GM12865 (cell line): ENCODE measurements at regions not wholly inside any gene's neighbourhood (a gene's known extent, or its start where the extent isn't known, plus 50 kb on each side); places are given as distances from the start of the nearest gene placed in this dataset.

ENCODE experiments used
- DNase-seq: peaks from one replicate; pipeline ENCODE4 v3.0.0; 2010; ENCODE audit warnings: low read depth
- H3K4me3 ChIP-seq: 2 replicates; pipeline ENCODE4 v1.5.1; 2011; ENCODE audit warnings: mild to moderate bottlenecking, low read depth, low read length, control low read depth
- CTCF ChIP-seq: IDR thresholded peaks from 2 replicates; pipeline ENCODE4 v1.5.1; 2011; ENCODE audit warnings: low read length, control low read depth, low read depth, inconsistent platforms; ENCODE audit not compliant: insufficient read depth; ENCODE audit errors: missing control alignments

- TF ChIP-seq CTCF, result no peak
- DNase-seq, result no peak
- H3K4me3 ChIP-seq, result no peak overlapping the region
Observed at GRCh38 chr11:98180921-98181320, 839.8 kb upstream of the CNTN5 start.

GRCh38 chr11:98183034-98183433 lies 837.7 kb upstream of the CNTN5 start:
- H3K4me3 ChIP-seq, result no peak overlapping the region
- TF ChIP-seq CTCF, result no peak

GRCh38 chr11:98185245-98185644 lies 835.5 kb upstream of the CNTN5 start:
- H3K4me3 ChIP-seq, result no peak overlapping the region
- no peak for TF ChIP-seq CTCF
- no peak for DNase-seq

More at GRCh38 chr11:98183034-98183433, 837.7 kb upstream of the CNTN5 start:
- DNase-seq, result no peak

- DNase-seq, result no peak
Observed at GRCh38 chr11:98194611-98195010, 826.1 kb upstream of the CNTN5 start.

GRCh38 chr11:98195300-98195699 lies 825.4 kb upstream of the CNTN5 start:
- TF ChIP-seq CTCF, result no peak
- no peak overlapping the region for H3K4me3 ChIP-seq
- DNase-seq, result no peak

More at GRCh38 chr11:98194611-98195010, 826.1 kb upstream of the CNTN5 start:
- no peak overlapping the region for H3K4me3 ChIP-seq
- no peak for TF ChIP-seq CTCF

- no peak for TF ChIP-seq CTCF
- H3K4me3 ChIP-seq, result no peak overlapping the region
- no peak for DNase-seq
Observed at GRCh38 chr11:98207086-98207485, 813.7 kb upstream of the CNTN5 start.

GRCh38 chr11:98227278-98227677 lies 793.5 kb upstream of the CNTN5 start:
- DNase-seq, result no peak
- no peak for TF ChIP-seq CTCF

More at GRCh38 chr11:98227278-98227677, 793.5 kb upstream of the CNTN5 start:
- H3K4me3 ChIP-seq, result no peak overlapping the region
